HEK293 (cell line): ENCODE measurements at regions not wholly inside any gene's neighbourhood (a gene's known extent, or its start where the extent isn't known, plus 50 kb on each side); places are given as distances from the start of the nearest gene placed in this dataset.

ENCODE experiments used
- CTCF ChIA-PET: fragments of 350-600 bp; formaldehyde crosslinking; extraction: SDS; loops from one replicate; lab custom pipeline; 2021; ENCODE audit warnings: antibody characterized with exemption; lab: Yijun Ruan, JAX
- POLR2A ChIA-PET: fragments of 300-600 bp; formaldehyde crosslinking; extraction: SDS; loops from one replicate; lab custom pipeline; 2020; ENCODE audit warnings: antibody characterized with exemption, inconsistent platforms; lab: Yijun Ruan, JAX
- H3K27ac ChIP-seq: fragments of 200-500 bp; sonication (Bioruptor generic); 2 replicates; pipeline ENCODE4 v1.5.1; 2014; ENCODE audit warnings: low read depth, low read length, control low read depth, inconsistent platforms; ENCODE audit errors: extremely low read depth
- H3K36me3 ChIP-seq, 2 experiments: fragments of 200-500 bp in 1 of 2; sonication (Bioruptor generic) in 1 of 2; 1 replicate in 1 of 2; 2 replicates in 1 of 2; pipeline ENCODE4 v1.5.1; 2014 to 2017; ENCODE audit warnings: inconsistent platforms in 2 of 2, low read length in 2 of 2; ENCODE audit not compliant: control insufficient read depth in 2 of 2, insufficient read depth in 1 of 2
- H3K4me1 ChIP-seq: fragments of 200-500 bp; sonication (Bioruptor generic); 2 replicates; pipeline ENCODE4 v1.5.1; 2014; ENCODE audit warnings: mild to moderate bottlenecking, low read length, inconsistent platforms; ENCODE audit not compliant: control insufficient read depth, insufficient read depth
- H3K4me3 ChIP-seq: 2 replicates; pipeline ENCODE4 v1.5.1; 2011; ENCODE audit warnings: low read depth, mild to moderate bottlenecking, control low read depth, low read length, moderate library complexity
- H3K9me3 ChIP-seq: fragments of 200-500 bp; sonication (Bioruptor generic); 2 replicates; pipeline ENCODE4 v1.5.1; 2014; ENCODE audit warnings: low read depth, low read length, inconsistent platforms; ENCODE audit not compliant: control insufficient read depth, insufficient read depth
- BCL11A ChIP-seq: fragments of 450-650 bp; formaldehyde crosslinking; IDR thresholded peaks from 2 replicates; pipeline ENCODE4 v1.5.1; 2016; ENCODE audit warnings: low read depth, missing biosample characterization, missing genetic modification characterization
- IKZF3 ChIP-seq: fragments of 450-650 bp; IDR thresholded peaks from 2 replicates; pipeline ENCODE4 v1.5.0; 2018; ENCODE audit warnings: missing biosample characterization, mild to moderate bottlenecking, missing genetic modification characterization, moderate library complexity
- RBAK ChIP-seq: fragments of 450-650 bp; formaldehyde crosslinking; IDR thresholded peaks from 2 replicates; pipeline ENCODE4 v1.5.1; 2016; ENCODE audit warnings: missing biosample characterization, missing genetic modification characterization
- SALL2 ChIP-seq: fragments of 450-650 bp; formaldehyde crosslinking; IDR thresholded peaks from 2 replicates; pipeline ENCODE4 v1.5.0; 2017; ENCODE audit warnings: missing biosample characterization, mild to moderate bottlenecking, missing genetic modification characterization, borderline replicate concordance
- YY2 ChIP-seq: fragments of 450-650 bp; formaldehyde crosslinking; IDR thresholded peaks from 2 replicates; pipeline ENCODE4 v1.5.1; 2016; ENCODE audit warnings: missing biosample characterization, missing genetic modification characterization
- ZBTB20 ChIP-seq: fragments of 450-650 bp; formaldehyde crosslinking; IDR thresholded peaks from 2 replicates; pipeline ENCODE4 v1.5.1; 2016; ENCODE audit warnings: missing biosample characterization, missing genetic modification characterization
- ZFHX2 ChIP-seq: fragments of 450-650 bp; formaldehyde crosslinking; conservative IDR thresholded peaks from 2 replicates; pipeline ENCODE4 v1.5.1; 2016; ENCODE audit warnings: missing biosample characterization, missing genetic modification characterization
- ZNF138 ChIP-seq: fragments of 450-650 bp; formaldehyde crosslinking; IDR thresholded peaks from 2 replicates; pipeline ENCODE4 v1.5.1; 2016; ENCODE audit warnings: missing biosample characterization, missing genetic modification characterization, borderline replicate concordance
- ZNF416 ChIP-seq: fragments of 450-650 bp; formaldehyde crosslinking; IDR thresholded peaks from 2 replicates; pipeline ENCODE4 v1.5.1; 2016; ENCODE audit warnings: missing biosample characterization, missing genetic modification characterization
- ZNF423 ChIP-seq: fragments of 450-650 bp; formaldehyde crosslinking; IDR thresholded peaks from 2 replicates; pipeline ENCODE4 v1.5.1; 2016; ENCODE audit warnings: missing biosample characterization, missing genetic modification characterization
- ZNF433 ChIP-seq: fragments of 450-650 bp; formaldehyde crosslinking; IDR thresholded peaks from 2 replicates; pipeline ENCODE4 v1.5.1; 2016; ENCODE audit warnings: missing biosample characterization, missing genetic modification characterization, low read depth
- ZNF529 ChIP-seq: fragments of 450-650 bp; formaldehyde crosslinking; IDR thresholded peaks from 2 replicates; pipeline ENCODE4 v1.5.1; 2017; ENCODE audit warnings: missing genetic modification characterization, missing biosample characterization; ENCODE audit not compliant: insufficient replicate concordance
- ZNF530 ChIP-seq: fragments of 450-650 bp; formaldehyde crosslinking; IDR thresholded peaks from 2 replicates; pipeline ENCODE4 v1.5.1; 2016; ENCODE audit warnings: low read depth, missing biosample characterization, missing genetic modification characterization
- ZNF571 ChIP-seq: fragments of 450-650 bp; formaldehyde crosslinking; IDR thresholded peaks from 2 replicates; pipeline ENCODE4 v1.5.0; 2017; ENCODE audit warnings: missing biosample characterization, missing genetic modification characterization
- ZNF596 ChIP-seq: fragments of 450-650 bp; IDR thresholded peaks from 2 replicates; pipeline ENCODE4 v1.5.0; 2018; ENCODE audit warnings: missing biosample characterization, mild to moderate bottlenecking, missing genetic modification characterization, moderate library complexity
- ZNF623 ChIP-seq: fragments of 450-650 bp; formaldehyde crosslinking; IDR thresholded peaks from 2 replicates; pipeline ENCODE4 v1.5.1; 2016; ENCODE audit warnings: missing biosample characterization, missing genetic modification characterization
- ZNF707 ChIP-seq: fragments of 450-650 bp; formaldehyde crosslinking; IDR thresholded peaks from 2 replicates; pipeline ENCODE4 v1.5.1; 2016; ENCODE audit warnings: missing biosample characterization, missing genetic modification characterization
- ZSCAN23 ChIP-seq: fragments of 450-650 bp; formaldehyde crosslinking; IDR thresholded peaks from 2 replicates; pipeline ENCODE4 v1.5.1; 2016; ENCODE audit warnings: missing biosample characterization, missing genetic modification characterization
- TF ChIP-seq, protein P1 (sequence below): fragments of 450-650 bp; formaldehyde crosslinking; IDR thresholded peaks from 2 replicates; pipeline ENCODE4 v1.5.1; 2017; ENCODE audit warnings: missing biosample characterization, mild to moderate bottlenecking, missing genetic modification characterization, moderate library complexity
- TF ChIP-seq, protein P2 (sequence below): fragments of 450-650 bp; formaldehyde crosslinking; IDR thresholded peaks from 2 replicates; pipeline ENCODE4 v1.5.1; 2016; ENCODE audit warnings: missing biosample characterization, missing genetic modification characterization
- TF ChIP-seq, protein P3 (sequence below): fragments of 450-650 bp; formaldehyde crosslinking; IDR thresholded peaks from 2 replicates; pipeline ENCODE4 v1.5.1; 2016; ENCODE audit warnings: missing biosample characterization, missing genetic modification characterization, borderline replicate concordance
- TF ChIP-seq, protein P4 (sequence below): fragments of 450-650 bp; formaldehyde crosslinking; IDR thresholded peaks from 2 replicates; pipeline ENCODE4 v1.5.1; 2017; ENCODE audit warnings: missing biosample characterization, missing genetic modification characterization

DNA sequence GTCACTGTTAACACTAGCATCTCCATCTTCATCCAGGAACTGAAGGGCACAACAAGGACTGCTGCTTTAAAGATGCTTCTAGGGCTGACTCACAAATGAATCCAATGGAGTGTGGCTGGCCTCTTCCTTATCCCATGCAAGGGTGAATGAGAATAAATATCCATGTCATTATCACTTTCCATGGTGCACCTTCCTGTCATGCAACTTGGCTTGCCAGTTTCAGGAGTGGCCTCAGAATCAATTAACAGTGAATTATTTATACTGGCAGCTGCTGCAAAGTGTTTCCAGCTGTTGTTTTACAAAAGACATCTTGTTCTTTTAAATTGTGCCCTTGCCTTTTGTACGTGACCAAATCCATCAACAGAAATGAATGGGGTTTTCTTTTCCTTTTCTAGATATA, 499.3 kb upstream of the TMEM132C start (continued):
- TF ChIP-seq, protein P1, sequence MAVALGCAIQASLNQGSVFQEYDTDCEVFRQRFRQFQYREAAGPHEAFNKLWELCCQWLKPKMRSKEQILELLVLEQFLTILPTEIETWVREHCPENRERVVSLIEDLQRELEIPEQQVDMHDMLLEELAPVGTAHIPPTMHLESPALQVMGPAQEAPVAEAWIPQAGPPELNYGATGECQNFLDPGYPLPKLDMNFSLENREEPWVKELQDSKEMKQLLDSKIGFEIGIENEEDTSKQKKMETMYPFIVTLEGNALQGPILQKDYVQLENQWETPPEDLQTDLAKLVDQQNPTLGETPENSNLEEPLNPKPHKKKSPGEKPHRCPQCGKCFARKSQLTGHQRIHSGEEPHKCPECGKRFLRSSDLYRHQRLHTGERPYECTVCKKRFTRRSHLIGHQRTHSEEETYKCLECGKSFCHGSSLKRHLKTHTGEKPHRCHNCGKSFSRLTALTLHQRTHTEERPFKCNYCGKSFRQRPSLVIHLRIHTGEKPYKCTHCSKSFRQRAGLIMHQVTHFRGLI = no peak
- TF ChIP-seq RBAK (tag by site-specific recombination) (no peak), ZNF423 (tag by site-specific recombination) (no peak), ZNF623 (tag by site-specific recombination) (no peak)

DNA sequence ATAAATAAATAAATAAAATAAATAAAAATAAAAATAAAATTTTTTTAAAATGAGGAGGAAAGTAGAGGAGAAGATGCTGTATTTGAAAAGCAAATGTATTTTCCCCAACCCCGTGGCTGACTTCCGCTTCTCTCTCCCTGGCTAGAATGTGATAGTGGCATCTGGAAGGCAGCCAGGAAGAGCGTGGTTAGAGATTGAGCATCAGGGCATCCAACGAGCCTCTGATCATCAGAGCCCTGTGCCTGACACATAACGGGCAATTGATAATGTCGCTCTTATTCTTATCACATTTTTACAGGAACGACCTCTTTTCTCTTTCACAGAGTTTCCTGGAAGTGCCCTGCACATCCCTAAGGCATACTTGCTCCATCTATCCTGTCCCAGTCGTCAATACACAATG, 496.9 kb upstream of the TMEM132C start:
- ChIA-PET POLR2A (no interaction called here), CTCF (no interaction called here)
- H3K27ac ChIP-seq = no peak overlapping the region

DNA sequence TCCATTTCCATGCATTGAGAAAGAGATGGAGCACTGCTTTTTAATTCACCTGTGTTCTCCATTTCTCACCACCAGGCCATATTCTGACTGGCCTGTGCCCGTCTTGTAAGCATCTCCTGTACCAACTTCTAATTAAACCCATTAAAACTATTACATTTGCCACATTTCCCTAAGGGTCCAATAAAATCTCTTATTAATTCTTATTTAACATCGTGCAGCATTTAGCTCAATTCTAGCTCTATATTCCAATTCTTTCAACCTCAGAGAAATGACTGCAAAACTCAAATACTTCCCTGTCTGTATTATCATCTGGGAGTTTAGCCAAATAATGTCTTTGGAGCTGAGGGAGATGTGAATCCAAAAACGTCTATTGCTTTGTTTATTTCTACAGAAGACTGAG, 495.4 kb upstream of the TMEM132C start:
- POLR2A ChIA-PET = no interaction called here

More for the DNA sequence above, 496.9 kb upstream of the TMEM132C start:
- H3K9me3 ChIP-seq = no peaks in the 10 kb centered on the region
- H3K4me3 ChIP-seq = no peak overlapping the region
- H3K36me3 ChIP-seq = no peaks in the 10 kb centered on the region
- no peaks in the 10 kb centered on the region for H3K4me1 ChIP-seq
- TF ChIP-seq, protein P2, sequence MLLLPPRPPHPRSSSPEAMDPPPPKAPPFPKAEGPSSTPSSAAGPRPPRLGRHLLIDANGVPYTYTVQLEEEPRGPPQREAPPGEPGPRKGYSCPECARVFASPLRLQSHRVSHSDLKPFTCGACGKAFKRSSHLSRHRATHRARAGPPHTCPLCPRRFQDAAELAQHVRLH (tag by site-specific recombination) = no peak
- TF ChIP-seq ZNF529 (tag by site-specific recombination) (no peak), ZFHX2 (no peak), ZNF416 (tag by site-specific recombination) (no peak), ZNF623 (tag by site-specific recombination) (no peak)
- TF ChIP-seq, all 188 proteins: peak for 0

More for the DNA sequence above, 495.4 kb upstream of the TMEM132C start:
- H3K9me3 ChIP-seq = no peaks in the 10 kb centered on the region
- no peaks in the 10 kb centered on the region for H3K36me3 ChIP-seq
- no peak for TF ChIP-seq BCL11A
- TF ChIP-seq ZNF623 (tag by site-specific recombination) = no peak
- no peak for TF ChIP-seq ZBTB20
- TF ChIP-seq ZNF571 (tag by site-specific recombination) = no peak
- TF ChIP-seq, protein P3, sequence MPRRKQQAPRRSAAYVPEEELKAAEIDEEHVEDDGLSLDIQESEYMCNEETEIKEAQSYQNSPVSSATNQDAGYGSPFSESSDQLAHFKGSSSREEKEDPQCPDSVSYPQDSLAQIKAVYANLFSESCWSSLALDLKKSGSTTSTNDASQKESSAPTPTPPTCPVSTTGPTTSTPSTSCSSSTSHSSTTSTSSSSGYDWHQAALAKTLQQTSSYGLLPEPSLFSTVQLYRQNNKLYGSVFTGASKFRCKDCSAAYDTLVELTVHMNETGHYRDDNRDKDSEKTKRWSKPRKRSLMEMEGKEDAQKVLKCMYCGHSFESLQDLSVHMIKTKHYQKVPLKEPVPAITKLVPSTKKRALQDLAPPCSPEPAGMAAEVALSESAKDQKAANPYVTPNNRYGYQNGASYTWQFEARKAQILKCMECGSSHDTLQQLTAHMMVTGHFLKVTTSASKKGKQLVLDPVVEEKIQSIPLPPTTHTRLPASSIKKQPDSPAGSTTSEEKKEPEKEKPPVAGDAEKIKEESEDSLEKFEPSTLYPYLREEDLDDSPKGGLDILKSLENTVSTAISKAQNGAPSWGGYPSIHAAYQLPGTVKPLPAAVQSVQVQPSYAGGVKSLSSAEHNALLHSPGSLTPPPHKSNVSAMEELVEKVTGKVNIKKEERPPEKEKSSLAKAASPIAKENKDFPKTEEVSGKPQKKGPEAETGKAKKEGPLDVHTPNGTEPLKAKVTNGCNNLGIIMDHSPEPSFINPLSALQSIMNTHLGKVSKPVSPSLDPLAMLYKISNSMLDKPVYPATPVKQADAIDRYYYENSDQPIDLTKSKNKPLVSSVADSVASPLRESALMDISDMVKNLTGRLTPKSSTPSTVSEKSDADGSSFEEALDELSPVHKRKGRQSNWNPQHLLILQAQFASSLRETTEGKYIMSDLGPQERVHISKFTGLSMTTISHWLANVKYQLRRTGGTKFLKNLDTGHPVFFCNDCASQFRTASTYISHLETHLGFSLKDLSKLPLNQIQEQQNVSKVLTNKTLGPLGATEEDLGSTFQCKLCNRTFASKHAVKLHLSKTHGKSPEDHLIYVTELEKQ (tag by site-specific recombination) = no peak
- TF ChIP-seq ZNF707 (tag by site-specific recombination) = no peak
- TF ChIP-seq SALL2 (tag by site-specific recombination) = no peak
- TF ChIP-seq ZNF530 (tag by site-specific recombination) = no peak
- no peak for TF ChIP-seq ZNF433
- no peak for TF ChIP-seq YY2 (tag by site-specific recombination)
- TF ChIP-seq, protein P4, sequence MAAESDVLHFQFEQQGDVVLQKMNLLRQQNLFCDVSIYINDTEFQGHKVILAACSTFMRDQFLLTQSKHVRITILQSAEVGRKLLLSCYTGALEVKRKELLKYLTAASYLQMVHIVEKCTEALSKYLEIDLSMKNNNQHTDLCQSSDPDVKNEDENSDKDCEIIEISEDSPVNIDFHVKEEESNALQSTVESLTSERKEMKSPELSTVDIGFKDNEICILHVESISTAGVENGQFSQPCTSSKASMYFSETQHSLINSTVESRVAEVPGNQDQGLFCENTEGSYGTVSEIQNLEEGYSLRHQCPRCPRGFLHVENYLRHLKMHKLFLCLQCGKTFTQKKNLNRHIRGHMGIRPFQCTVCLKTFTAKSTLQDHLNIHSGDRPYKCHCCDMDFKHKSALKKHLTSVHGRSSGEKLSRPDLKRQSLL = no peak
- TF ChIP-seq ZSCAN23 (tag by site-specific recombination) = no peak
- TF ChIP-seq ZNF596 (tag by site-specific recombination) = no peak
- no peak for TF ChIP-seq ZNF138 (tag by site-specific recombination)
- TF ChIP-seq IKZF3 (tag by site-specific recombination) = no peak
- CTCF ChIA-PET = no interaction called here
- no peak overlapping the region for H3K27ac ChIP-seq
- no peaks in the 10 kb centered on the region for H3K4me1 ChIP-seq
- no peak overlapping the region for H3K4me3 ChIP-seq
